ENCODE measurements at regions not wholly inside any gene's neighbourhood (a gene's known extent, or its start where the extent isn't known, plus 50 kb on each side); places are given as distances from the start of the nearest gene placed in this dataset.

- Histone ChIP-seq H3K9me3 (ENCODE audit: control insufficient read depth in 4 of 4, low read length in 3 of 4) (no peaks in the 10 kb centered on the region), H3K27me3 (ENCODE audit: control insufficient read depth in 4 of 4, insufficient read depth in 4 of 4, low read length in 3 of 4) (no peaks in the 10 kb centered on the region), H3K27ac (ENCODE audit: low read depth in 1 of 2, low read length in 2 of 2) (no peak overlapping the region), H3K4me1 (ENCODE audit: control insufficient read depth in 4 of 4, insufficient read depth in 4 of 4, low read length in 3 of 4) (peaks cover 4 to 32% (median 18%) of the 10 kb centered on the region in 4 donors), H3K4me3 (ENCODE audit: low read depth in 1 of 3, low read length in 3 of 3) (no peak overlapping the region), H3K36me3 (ENCODE audit: control insufficient read depth in 4 of 4, insufficient read depth in 3 of 4, low read depth in 1 of 4, low read length in 3 of 4) (no peaks in the 10 kb centered on the region), H3K9ac (ENCODE audit: low read depth in 1 of 2, low read length in 2 of 2) (no peak overlapping the region)
- no peak for DNase-seq (ENCODE audit: low spot score)
- TF ChIP-seq FOXA1 (IDR thresholded peaks at IDR 0.05), result no peak
- TF ChIP-seq GABPA (IDR thresholded peaks at IDR 0.05 in 1 of 2, conservative IDR thresholded peaks at IDR 0.05 in 1 of 2), result no peak
- no peak for TF ChIP-seq ZBTB33 (IDR thresholded peaks at IDR 0.05)
- no peak for TF ChIP-seq MAX (IDR thresholded peaks at IDR 0.05)
- no peak for TF ChIP-seq ATF3 (IDR thresholded peaks at IDR 0.05)
- no peak for TF ChIP-seq RXRA (IDR thresholded peaks at IDR 0.05)
- TF ChIP-seq FOXA2 (IDR thresholded peaks at IDR 0.05), result no peak
- no peak for TF ChIP-seq TAF1 (conservative IDR thresholded peaks at IDR 0.05)
- WGBS, result 90% methylated on average over 10 of the region's 10 CpGs
Observed at GRCh38 chr6:6750594-6751265, 162.2 kb downstream of the LY86 start.

- Histone ChIP-seq H3K4me3 (ENCODE audit: low read depth in 1 of 3, low read length in 3 of 3) (no peak overlapping the region), H3K36me3 (ENCODE audit: control insufficient read depth in 4 of 4, insufficient read depth in 3 of 4, low read depth in 1 of 4, low read length in 3 of 4) (no peaks in the 10 kb centered on the region), H3K27me3 (ENCODE audit: control insufficient read depth in 4 of 4, insufficient read depth in 4 of 4, low read length in 3 of 4) (no peaks in the 10 kb centered on the region), H3K4me1 (ENCODE audit: control insufficient read depth in 4 of 4, insufficient read depth in 4 of 4, low read length in 3 of 4) (peaks cover 4 to 32% (median 18%) of the 10 kb centered on the region in 4 donors), H3K27ac (ENCODE audit: low read depth in 1 of 2, low read length in 2 of 2) (no peak overlapping the region), H3K9me3 (ENCODE audit: control insufficient read depth in 4 of 4, low read length in 3 of 4) (no peaks in the 10 kb centered on the region), H3K9ac (ENCODE audit: low read depth in 1 of 2, low read length in 2 of 2) (no peak overlapping the region)
- WGBS, result 75% methylated on average over 2 of the region's 2 CpGs
- no peak for DNase-seq (ENCODE audit: low spot score)
- TF ChIP-seq GABPA (IDR thresholded peaks at IDR 0.05 in 1 of 2, conservative IDR thresholded peaks at IDR 0.05 in 1 of 2), result no peak
- TF ChIP-seq RXRA (IDR thresholded peaks at IDR 0.05), result no peak
- TF ChIP-seq JUND (IDR thresholded peaks at IDR 0.05), result no peak
- no peak for TF ChIP-seq EGR1 (IDR thresholded peaks at IDR 0.05; ENCODE audit: low read depth in 2 of 2)
Observed at GRCh38 chr6:6751266-6751596, 162.7 kb downstream of the LY86 start.

GRCh38 chr6:6751619-6752023 lies 163.1 kb downstream of the LY86 start:
- Histone ChIP-seq H3K9me3 (ENCODE audit: control insufficient read depth in 4 of 4, low read length in 3 of 4) (no peaks in the 10 kb centered on the region), H3K36me3 (ENCODE audit: control insufficient read depth in 4 of 4, insufficient read depth in 3 of 4, low read depth in 1 of 4, low read length in 3 of 4) (no peaks in the 10 kb centered on the region), H3K4me3 (ENCODE audit: low read depth in 1 of 3, low read length in 3 of 3) (no peak overlapping the region), H3K27me3 (ENCODE audit: control insufficient read depth in 4 of 4, insufficient read depth in 4 of 4, low read length in 3 of 4) (no peaks in the 10 kb centered on the region), H3K27ac (ENCODE audit: low read depth in 1 of 2, low read length in 2 of 2) (peak overlapping the region in 1 of 2 donors; percentile 4), H3K9ac (ENCODE audit: low read depth in 1 of 2, low read length in 2 of 2) (no peak overlapping the region), H3K4me1 (ENCODE audit: control insufficient read depth in 4 of 4, insufficient read depth in 4 of 4, low read length in 3 of 4) (peaks cover 4 to 32% (median 18%) of the 10 kb centered on the region in 4 donors)
- no peak for DNase-seq (ENCODE audit: low spot score)
- TF ChIP-seq ZBTB33 (IDR thresholded peaks at IDR 0.05) (no peak), NR2F2 (IDR thresholded peaks at IDR 0.05) (no peak)
- 63% methylated on average over 8 of the region's 8 CpGs for WGBS

Data from liver (tissue), 7 donors.